Neuronal stem cell (in vitro differentiated cells): ENCODE measurements at regions not wholly inside any gene's neighbourhood (a gene's known extent, or its start where the extent isn't known, plus 50 kb on each side); places are given as distances from the start of the nearest gene placed in this dataset.
A peak's percentile ranks its signal among the peaks of the same experiment; 100 is the strongest.

Experiments used
- DNase-seq: peaks from one replicate; pipeline ENCODE4 v3.0.0-alpha.2; 2013; ENCODE audit warnings: low spot score
- H2AFZ ChIP-seq: one replicate; pipeline ENCODE4 v1.6.1; 2013; ENCODE audit warnings: mild to moderate bottlenecking, low read length, inconsistent platforms
- H2AK5ac ChIP-seq: 2 replicates; pipeline ENCODE4 v1.6.1; 2013; ENCODE audit warnings: low read depth, mild to moderate bottlenecking, inconsistent platforms, low read length, moderate library complexity, mixed read lengths
- H2BK120ac ChIP-seq: 2 replicates; pipeline ENCODE4 v1.6.1; 2013; ENCODE audit warnings: low read depth, mild to moderate bottlenecking, inconsistent platforms, low read length, moderate library complexity, mixed read lengths
- H2BK12ac ChIP-seq: one replicate; pipeline ENCODE4 v1.6.1; 2013; ENCODE audit warnings: low read length, inconsistent platforms
- H2BK15ac ChIP-seq: 2 replicates; pipeline ENCODE4 v1.6.1; 2013; ENCODE audit warnings: mild to moderate bottlenecking, low read length, inconsistent platforms, mixed read lengths
- H2BK5ac ChIP-seq: one replicate; pipeline ENCODE4 v1.6.1; 2013; ENCODE audit warnings: inconsistent platforms, mild to moderate bottlenecking, low read length, moderate library complexity
- H3K14ac ChIP-seq: one replicate; pipeline ENCODE4 v1.6.1; 2013; ENCODE audit warnings: low read length, inconsistent platforms
- H3K18ac ChIP-seq: 2 replicates; pipeline ENCODE4 v1.6.1; 2013; ENCODE audit warnings: low read length, inconsistent platforms
- H3K23ac ChIP-seq: 2 replicates; pipeline ENCODE4 v1.6.1; 2013; ENCODE audit warnings: low read depth, mild to moderate bottlenecking, mixed read lengths, low read length, inconsistent platforms; ENCODE audit not compliant: poor library complexity
- H3K27ac ChIP-seq: replicated peaks from 3 replicates; pipeline ENCODE4 v1.5.1; 2013; ENCODE audit warnings: low read length, inconsistent platforms
- H3K27me3 ChIP-seq, 3 experiments: 2 replicates each; pipeline ENCODE4 v1.6.1; 2013; ENCODE audit warnings: low read length in 3 of 3, mild to moderate bottlenecking in 2 of 3, inconsistent platforms in 1 of 3, low read depth in 1 of 3, mixed read lengths in 1 of 3, moderate library complexity in 1 of 3; ENCODE audit not compliant: control insufficient read depth in 3 of 3, insufficient read depth in 3 of 3
- H3K36me3 ChIP-seq, 2 donors: replicated peaks in 1 of 2; 2 replicates each; pipeline ENCODE4 v1.6.1; 2013; ENCODE audit warnings: low read length in 2 of 2; ENCODE audit not compliant: control insufficient read depth in 2 of 2, insufficient read depth in 2 of 2
- H3K4ac ChIP-seq: 2 replicates; pipeline ENCODE4 v1.6.1; 2013; ENCODE audit warnings: inconsistent platforms, mild to moderate bottlenecking, low read length, moderate library complexity
- H3K4me1 ChIP-seq, 2 donors: 1 replicate in 1 of 2; 2 replicates in 1 of 2; pipeline ENCODE4 v1.6.1; 2013; ENCODE audit warnings: low read length in 2 of 2, low read depth in 1 of 2; ENCODE audit not compliant: control insufficient read depth in 2 of 2, insufficient read depth in 1 of 2
- H3K4me2 ChIP-seq: one replicate; pipeline ENCODE4 v1.6.1; 2013; ENCODE audit warnings: mild to moderate bottlenecking, low read length, inconsistent platforms; ENCODE audit not compliant: insufficient read depth, poor library complexity, severe bottlenecking
- H3K4me3 ChIP-seq, 2 donors: 2 replicates each; pipeline ENCODE4 v1.5.1; 2013; ENCODE audit warnings: low read length in 2 of 2, mild to moderate bottlenecking in 2 of 2, inconsistent platforms in 1 of 2, moderate library complexity in 1 of 2
- H3K79me1 ChIP-seq: one replicate; pipeline ENCODE4 v1.6.1; 2013; ENCODE audit warnings: low read depth, mild to moderate bottlenecking, inconsistent platforms, low read length, moderate library complexity
- H3K9ac ChIP-seq: one replicate; pipeline ENCODE4 v1.6.1; 2013; ENCODE audit warnings: mild to moderate bottlenecking, low read depth, low read length, inconsistent platforms; ENCODE audit not compliant: poor library complexity
- H3K9me3 ChIP-seq, 2 donors: replicated peaks in 1 of 2; 2 replicates each; pipeline versions ENCODE3 to v1.6.1; 2013; ENCODE audit warnings: low read length in 2 of 2, mild to moderate bottlenecking in 2 of 2, inconsistent platforms in 1 of 2, low read depth in 1 of 2, mixed read lengths in 1 of 2, moderate library complexity in 1 of 2; ENCODE audit not compliant: control insufficient read depth in 2 of 2, insufficient read depth in 1 of 2
- H4K8ac ChIP-seq: one replicate; pipeline ENCODE4 v1.6.1; 2013; ENCODE audit warnings: low read depth, mild to moderate bottlenecking, inconsistent platforms, low read length, moderate library complexity
- H4K91ac ChIP-seq: one replicate; pipeline ENCODE4 v1.6.1; 2013; ENCODE audit warnings: low read length, low read depth, mild to moderate bottlenecking, inconsistent platforms; ENCODE audit not compliant: poor library complexity
- WGBS, 2 donors: extraction: QIAGEN DNeasy Blood & Tissue Kit; methylation state at CpG; one replicate each; pipeline ENCODE4 v1.1.7; 2013; ENCODE audit warnings: missing lambda C conversion rate in 2 of 2, mixed read lengths in 1 of 2; ENCODE audit not compliant: insufficient read length in 2 of 2, insufficient replicate concordance in 1 of 2; ENCODE audit errors: extremely low coverage in 2 of 2; 5-methylcytosine and 5-hydroxymethylcytosine counted together

DNA sequence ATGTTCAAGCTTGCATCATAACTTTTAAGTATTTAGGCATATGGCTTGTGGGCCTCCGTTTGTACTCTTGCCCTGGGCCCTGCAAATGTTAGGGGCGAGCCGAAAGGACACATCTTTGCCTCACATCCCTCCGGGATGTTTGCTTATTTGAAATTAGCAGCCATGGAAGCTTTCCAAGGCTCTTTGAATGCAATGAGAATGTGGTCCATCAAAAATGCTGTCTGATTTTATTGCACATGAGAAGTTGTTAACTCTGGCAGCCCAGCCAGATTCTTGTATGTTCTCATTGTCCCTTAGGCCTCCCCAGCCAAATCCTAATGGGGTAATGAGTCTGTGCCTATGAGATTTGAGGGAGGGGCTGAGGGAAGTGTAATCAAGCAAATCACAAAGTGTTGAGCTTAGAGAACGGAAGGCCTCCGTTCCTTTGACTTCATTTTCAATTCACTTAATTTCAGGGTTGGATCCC is 261.2 kb upstream of the MARCKS start:
- Histone ChIP-seq H2AFZ (peak overlapping the region; percentile 6), H2BK15ac (no peak overlapping the region), H3K4me2 (no peak overlapping the region), H2AK5ac (no peak overlapping the region), H3K79me1 (no peaks in the 10 kb centered on the region), H4K91ac (no peak overlapping the region), H3K9me3 (peaks cover 0 to 6% of the 10 kb centered on the region in 2 donors), H2BK12ac (no peak overlapping the region), H3K4me1 (peaks cover 19 to 28% of the 10 kb centered on the region in 2 donors), H3K4me3 (no peak overlapping the region), H3K27me3 (no peaks in the 10 kb centered on the region), H4K8ac (no peak overlapping the region), H3K27ac (no peak overlapping the region), H2BK5ac (no peak overlapping the region), H3K14ac (no peak overlapping the region), H2BK120ac (no peak overlapping the region), H3K9ac (no peak overlapping the region), H3K23ac (no peak overlapping the region), H3K36me3 (no peaks in the 10 kb centered on the region), H3K18ac (no peak overlapping the region), H3K4ac (no peak overlapping the region)
- no CpG with 5 or more reads among the region's 6 CpGs for WGBS, 2 donors
- DNase-seq, result no peak

GRCh38 chr6:113596387-113597230 is 260.5 kb upstream of the MARCKS start:
- no peak overlapping the region for H3K4me3 ChIP-seq
- H3K18ac ChIP-seq, result no peak overlapping the region
- H2BK120ac ChIP-seq, result no peak overlapping the region
- no peak overlapping the region for H3K4me2 ChIP-seq
- H3K23ac ChIP-seq, result no peak overlapping the region
- no peak overlapping the region for H4K8ac ChIP-seq
- no peak overlapping the region for H2BK5ac ChIP-seq
- no peak overlapping the region for H3K9ac ChIP-seq
- peak overlapping the region; percentile 26 for H2AFZ ChIP-seq
- H3K4ac ChIP-seq, result no peak overlapping the region
- no CpG with 5 or more reads among the region's 5 CpGs for WGBS, 2 donors
- no peaks in the 10 kb centered on the region for H3K36me3 ChIP-seq
- H3K14ac ChIP-seq, result no peak overlapping the region
- no peak overlapping the region for H4K91ac ChIP-seq
- no peak overlapping the region for H2BK12ac ChIP-seq
- H2AK5ac ChIP-seq, result no peak overlapping the region
- no peaks in the 10 kb centered on the region for H3K27me3 ChIP-seq
- DNase-seq, result no peak
- peak overlapping the region; percentile 44 for H3K27ac ChIP-seq
- H3K79me1 ChIP-seq, result no peaks in the 10 kb centered on the region
- H3K4me1 ChIP-seq, result peaks cover 18 to 26% of the 10 kb centered on the region in 2 donors
- H3K9me3 ChIP-seq, result peaks cover 0 to 6% of the 10 kb centered on the region in 2 donors
- H2BK15ac ChIP-seq, result no peak overlapping the region

GRCh38 chr6:113597231-113597583 is 259.9 kb upstream of the MARCKS start:
- H3K36me3 ChIP-seq, result no peaks in the 10 kb centered on the region
- no peak overlapping the region for H3K23ac ChIP-seq
- H2BK120ac ChIP-seq, result no peak overlapping the region
- H4K91ac ChIP-seq, result no peak overlapping the region
- DNase-seq, result no peak
- peaks cover 0 to 6% of the 10 kb centered on the region in 2 donors for H3K9me3 ChIP-seq
- no peak overlapping the region for H2BK15ac ChIP-seq
- H3K18ac ChIP-seq, result no peak overlapping the region
- H3K4me1 ChIP-seq, result peaks cover 12 to 20% of the 10 kb centered on the region in 2 donors
- H4K8ac ChIP-seq, result no peak overlapping the region
- H3K27ac ChIP-seq, result peak overlapping the region; percentile 9
- no peaks in the 10 kb centered on the region for H3K79me1 ChIP-seq
- H3K9ac ChIP-seq, result no peak overlapping the region
- H3K4ac ChIP-seq, result no peak overlapping the region
- no peak overlapping the region for H2BK12ac ChIP-seq
- no CpG with 5 or more reads among the region's 1 CpG for WGBS, 2 donors
- no peak overlapping the region for H3K4me3 ChIP-seq
- no peaks in the 10 kb centered on the region for H3K27me3 ChIP-seq
- no peak overlapping the region for H2AK5ac ChIP-seq
- H3K14ac ChIP-seq, result no peak overlapping the region
- H2AFZ ChIP-seq, result no peak overlapping the region
- no peak overlapping the region for H3K4me2 ChIP-seq
- H2BK5ac ChIP-seq, result no peak overlapping the region

DNA sequence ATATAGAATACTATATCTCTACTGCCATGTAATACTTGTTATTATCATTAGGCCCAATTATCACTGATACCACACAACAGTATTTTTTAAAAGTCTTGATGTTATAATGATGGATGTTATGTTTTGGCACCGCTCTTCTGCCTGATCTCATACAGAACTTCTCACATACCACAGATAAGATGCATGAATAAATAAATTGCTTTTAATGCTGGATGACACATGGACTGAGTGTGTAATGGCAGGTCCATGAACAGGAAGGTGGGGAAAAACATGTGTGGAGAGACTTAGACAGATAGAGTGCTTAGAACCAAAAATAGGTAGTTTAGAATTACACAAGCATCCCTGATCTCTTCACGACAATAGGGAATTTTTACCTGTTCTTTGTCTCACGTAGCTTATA is 258.4 kb upstream of the MARCKS start:
- H4K8ac ChIP-seq, result no peak overlapping the region
- no peak overlapping the region for H2BK15ac ChIP-seq
- peaks cover 9% of the 10 kb centered on the region in 2 donors for H3K4me1 ChIP-seq
- no peak overlapping the region for H3K4ac ChIP-seq
- no peak overlapping the region for H2AK5ac ChIP-seq
- H3K18ac ChIP-seq, result no peak overlapping the region
- no peak overlapping the region for H2AFZ ChIP-seq
- no peak overlapping the region for H4K91ac ChIP-seq
- no peak overlapping the region for H2BK120ac ChIP-seq
- no peak overlapping the region for H3K9ac ChIP-seq
- H3K23ac ChIP-seq, result no peak overlapping the region
- H3K27me3 ChIP-seq, result no peaks in the 10 kb centered on the region
- H3K36me3 ChIP-seq, result no peaks in the 10 kb centered on the region
- peaks cover 0 to under 1% of the 10 kb centered on the region in 2 donors for H3K9me3 ChIP-seq
- H2BK12ac ChIP-seq, result no peak overlapping the region
- no peak overlapping the region for H2BK5ac ChIP-seq
- no peak overlapping the region for H3K4me2 ChIP-seq
- H3K14ac ChIP-seq, result no peak overlapping the region
- no peak overlapping the region for H3K27ac ChIP-seq
- no CpG with 5 or more reads among the region's 3 CpGs for WGBS, 2 donors
- no peak for DNase-seq
- H3K4me3 ChIP-seq, result no peak overlapping the region
- no peaks in the 10 kb centered on the region for H3K79me1 ChIP-seq
